ENCODE measurements at regions not wholly inside any gene's neighbourhood (a gene's known extent, or its start where the extent isn't known, plus 50 kb on each side); places are given as distances from the start of the nearest gene placed in this dataset.

- peaks cover 0 to 8% of the 10 kb centered on the region in 2 donors for H3K27me3 ChIP-seq
- no peak for DNase-seq (ENCODE audit: low spot score in 2 of 2)
- intact Hi-C loops (cut with DNase I; ENCODE audit: low total_unique reads) = no loop called here
- TF ChIP-seq CTCF (IDR thresholded peaks at IDR 0.05) (peak in 2 of 3 donors; percentile 36 to 58), POLR2A (IDR thresholded peaks at IDR 0.05) (no peak), POLR2AphosphoS5 (IDR thresholded peaks at IDR 0.05) (no peak)
- H3K36me3 ChIP-seq = no peaks in the 10 kb centered on the region
- peaks cover 3 to 4% of the 10 kb centered on the region in 2 donors for H3K9me3 ChIP-seq
- no peak overlapping the region for H3K27ac ChIP-seq
- H3K4me3 ChIP-seq = no peak overlapping the region
- H3K4me1 ChIP-seq = no peaks in the 10 kb centered on the region
Measured at GRCh38 chr12:111298582-111299436, 70.1 kb downstream of the PHETA1 start.

- no peak overlapping the region for H3K4me3 ChIP-seq
- intact Hi-C loops (cut with DNase I; ENCODE audit: low total_unique reads) = no loop called here
- H3K9me3 ChIP-seq = no peaks in the 10 kb centered on the region
- H3K27ac ChIP-seq = no peak overlapping the region
- H3K36me3 ChIP-seq = no peaks in the 10 kb centered on the region
- TF ChIP-seq POLR2A (IDR thresholded peaks at IDR 0.05) (no peak), POLR2AphosphoS5 (IDR thresholded peaks at IDR 0.05) (no peak), CTCF (IDR thresholded peaks at IDR 0.05) (no peak)
- no peak for DNase-seq (ENCODE audit: low spot score in 2 of 2)
- H3K27me3 ChIP-seq = peaks cover 0 to 8% of the 10 kb centered on the region in 2 donors
- no peaks in the 10 kb centered on the region for H3K4me1 ChIP-seq
Measured at GRCh38 chr12:111297703-111298426, 71.0 kb downstream of the PHETA1 start.

GRCh38 chr12:111296906-111297463, 71.9 kb downstream of the PHETA1 start:
- TF ChIP-seq POLR2AphosphoS5 (IDR thresholded peaks at IDR 0.05) = no peak
- Histone ChIP-seq H3K4me1 (no peaks in the 10 kb centered on the region), H3K4me3 (no peak overlapping the region), H3K27me3 (peaks cover 0 to 8% of the 10 kb centered on the region in 2 donors), H3K9me3 (no peaks in the 10 kb centered on the region), H3K27ac (no peak overlapping the region), H3K36me3 (no peaks in the 10 kb centered on the region)
- intact Hi-C loops (cut with DNase I; ENCODE audit: low total_unique reads) = no loop called here
- DNase-seq (ENCODE audit: low spot score in 2 of 2) = no peak

- no peak overlapping the region for H3K27ac ChIP-seq
- intact Hi-C loops (cut with DNase I; ENCODE audit: low total_unique reads) = no loop called here
- TF ChIP-seq CTCF (IDR thresholded peaks at IDR 0.05) (no peak), POLR2A (IDR thresholded peaks at IDR 0.05) (no peak), POLR2AphosphoS5 (IDR thresholded peaks at IDR 0.05) (no peak)
- H3K9me3 ChIP-seq = no peaks in the 10 kb centered on the region
- H3K36me3 ChIP-seq = no peaks in the 10 kb centered on the region
- no peaks in the 10 kb centered on the region for H3K4me1 ChIP-seq
- no peak overlapping the region for H3K4me3 ChIP-seq
- no peak for DNase-seq (ENCODE audit: low spot score in 2 of 2)
- peaks cover 0 to 8% of the 10 kb centered on the region in 2 donors for H3K27me3 ChIP-seq
Measured at GRCh38 chr12:111295176-111295575, 73.7 kb downstream of the PHETA1 start.

- TF ChIP-seq CTCF (IDR thresholded peaks at IDR 0.05) (no peak), POLR2A (IDR thresholded peaks at IDR 0.05) (no peak), POLR2AphosphoS5 (IDR thresholded peaks at IDR 0.05) (no peak)
- intact Hi-C loops (cut with DNase I; ENCODE audit: low total_unique reads) = no loop called here
- Histone ChIP-seq H3K36me3 (no peaks in the 10 kb centered on the region), H3K4me3 (no peak overlapping the region), H3K27ac (no peak overlapping the region), H3K27me3 (peaks cover 0 to 3% of the 10 kb centered on the region in 2 donors), H3K9me3 (no peaks in the 10 kb centered on the region), H3K4me1 (no peaks in the 10 kb centered on the region)
- DNase-seq (ENCODE audit: low spot score in 2 of 2) = no peak
Measured at GRCh38 chr12:111293266-111294009, 75.5 kb downstream of the PHETA1 start.

Data from breast epithelium (tissue), 4 donors.